GM18858 (cell line): ENCODE measurements at regions not wholly inside any gene's neighbourhood (a gene's known extent, or its start where the extent isn't known, plus 50 kb on each side); places are given as distances from the start of the nearest gene placed in this dataset.

Source experiments
- ATAC-seq: cut with Tn5 transposase; IDR thresholded peaks from one replicate; pipeline ENCODE4 v1.9.1; 2021; ENCODE audit not compliant: unreplicated experiment

- no peak for ATAC-seq
These were observed 56.4 kb upstream of the F13A1 start for GRCh38 chr6:6376845-6377244.

DNA sequence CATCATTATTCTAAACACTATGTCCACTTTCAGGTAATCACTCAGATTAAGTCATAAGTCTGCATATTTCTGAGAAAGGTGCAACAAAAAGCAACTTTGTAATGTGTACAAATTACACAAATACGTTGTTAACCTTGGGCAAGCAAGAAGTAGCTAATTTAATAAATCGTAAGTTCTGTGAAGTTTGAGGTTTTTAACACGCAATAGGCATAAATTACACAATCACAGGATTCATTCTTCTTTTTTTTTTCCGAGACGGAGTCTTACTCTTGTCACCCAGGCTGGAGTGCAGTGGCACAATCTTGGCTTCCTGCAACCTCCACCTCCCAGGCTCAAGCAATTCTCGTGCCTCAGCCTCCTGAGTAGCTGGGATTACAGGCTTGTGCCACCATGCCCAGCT is 57.2 kb upstream of the F13A1 start:
- ATAC-seq = no peak

GRCh38 chr6:6379573-6379972 is 59.1 kb upstream of the F13A1 start:
- no peak for ATAC-seq

- ATAC-seq = no peak
These were observed 64.1 kb upstream of the F13A1 start for GRCh38 chr6:6384520-6384919.

- no peak for ATAC-seq
These were observed 65.5 kb upstream of the F13A1 start for GRCh38 chr6:6386010-6386409.

DNA sequence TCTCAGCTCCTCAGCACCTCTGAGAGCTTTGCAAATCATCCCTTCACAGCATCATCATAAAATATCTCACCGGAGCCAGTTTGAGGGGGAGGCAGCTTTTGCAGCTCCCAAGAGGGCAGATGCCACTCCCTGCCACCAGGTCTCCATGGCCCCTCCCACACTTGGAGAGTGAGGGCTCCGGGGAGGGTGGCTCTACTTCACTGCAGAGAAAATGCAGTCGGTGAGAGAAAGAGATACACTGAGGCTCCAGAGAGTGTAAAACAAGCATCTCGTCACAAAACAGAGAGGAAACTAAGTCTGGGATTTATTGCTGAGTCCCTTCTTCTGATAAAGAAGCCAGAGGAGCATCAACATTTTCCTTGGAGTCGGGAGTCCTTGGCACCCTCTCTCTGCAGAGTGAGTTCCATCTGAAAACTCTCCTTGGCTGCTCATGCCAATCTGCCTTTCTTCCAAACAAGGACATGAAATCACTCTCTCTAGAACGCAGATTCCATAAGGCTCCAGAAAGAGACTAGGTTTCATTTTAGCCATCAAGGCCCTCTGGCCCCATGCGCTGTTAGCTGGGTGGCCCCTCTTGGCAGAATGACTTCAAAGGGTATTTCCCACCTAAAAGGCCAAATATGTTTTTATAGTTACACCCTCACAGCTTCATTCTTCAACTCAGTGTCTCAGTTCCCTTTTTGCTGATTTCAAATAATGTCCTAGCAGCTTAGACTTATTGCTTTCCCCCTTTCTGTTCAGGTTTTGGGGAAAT is 70.6 kb upstream of the F13A1 start:
- peak; percentile 60 for ATAC-seq

DNA sequence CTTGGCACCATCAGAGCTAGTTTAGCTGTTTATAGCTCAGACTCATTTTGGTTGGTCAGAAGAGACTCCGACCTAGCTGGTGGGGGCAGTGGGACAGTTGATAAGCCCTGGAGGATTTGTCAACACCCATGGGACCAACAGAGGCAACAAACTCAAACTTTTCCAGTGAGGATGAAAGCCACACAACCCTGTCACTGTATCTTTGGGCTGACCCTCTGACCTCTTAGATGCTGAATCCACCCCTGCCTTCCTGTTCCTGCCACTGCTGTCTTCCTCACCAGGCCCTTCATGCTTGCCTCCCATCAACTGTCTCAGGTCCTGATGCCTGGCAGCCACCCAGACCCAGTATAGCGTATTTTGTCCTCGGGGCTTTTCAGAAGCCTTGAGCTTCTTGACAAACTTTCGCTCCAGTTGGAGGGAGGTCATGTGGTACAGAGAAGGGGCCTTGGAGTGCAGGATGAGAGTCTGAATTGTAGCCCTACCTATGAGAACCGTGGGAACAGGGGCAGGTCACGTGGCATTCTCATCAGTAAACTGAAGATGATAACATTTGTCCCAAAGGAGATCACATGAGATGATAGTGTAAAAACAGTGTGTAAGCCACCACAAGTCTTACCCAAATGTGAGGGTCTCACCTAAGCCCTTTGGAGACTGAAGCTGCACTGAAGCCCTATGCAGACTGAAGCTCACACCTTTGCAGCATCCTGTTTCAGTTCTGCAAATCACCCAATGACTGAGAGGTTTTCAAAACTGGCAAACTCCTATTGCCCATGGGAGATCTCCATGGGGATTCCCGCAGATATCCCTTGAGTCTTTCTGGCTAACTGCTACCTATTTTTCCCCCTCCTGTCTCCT is 72.0 kb upstream of the F13A1 start:
- ATAC-seq = peak; percentile 45

GRCh38 chr6:6393069-6393529 is 72.6 kb upstream of the F13A1 start:
- peak; percentile 6 for ATAC-seq

- no peak for ATAC-seq
These were observed 75.2 kb upstream of the F13A1 start for GRCh38 chr6:6395581-6396197.

GRCh38 chr6:6397842-6398241 is 77.4 kb upstream of the F13A1 start:
- ATAC-seq = no peak

DNA sequence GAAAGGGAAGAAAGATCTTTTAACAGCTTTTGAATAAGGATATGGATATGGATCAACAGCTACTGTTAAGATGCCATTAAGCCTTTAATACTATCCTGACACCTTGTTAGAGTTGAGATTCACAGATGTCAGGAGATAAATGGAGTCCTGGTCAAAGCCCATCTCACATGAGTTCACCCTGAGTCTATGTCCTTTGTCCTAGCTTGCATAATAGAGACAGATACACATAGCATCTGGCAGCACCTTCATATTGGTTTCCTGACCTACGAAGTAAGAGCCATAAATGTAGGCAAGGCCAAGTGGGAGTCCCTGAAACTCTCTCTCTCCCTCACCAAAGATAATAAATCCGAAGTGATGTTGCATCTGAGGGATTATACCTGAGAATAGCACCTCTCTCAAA is 79.1 kb upstream of the F13A1 start:
- no peak for ATAC-seq

- ATAC-seq = no peak
These were observed 80.9 kb upstream of the F13A1 start for GRCh38 chr6:6401401-6401800.

DNA sequence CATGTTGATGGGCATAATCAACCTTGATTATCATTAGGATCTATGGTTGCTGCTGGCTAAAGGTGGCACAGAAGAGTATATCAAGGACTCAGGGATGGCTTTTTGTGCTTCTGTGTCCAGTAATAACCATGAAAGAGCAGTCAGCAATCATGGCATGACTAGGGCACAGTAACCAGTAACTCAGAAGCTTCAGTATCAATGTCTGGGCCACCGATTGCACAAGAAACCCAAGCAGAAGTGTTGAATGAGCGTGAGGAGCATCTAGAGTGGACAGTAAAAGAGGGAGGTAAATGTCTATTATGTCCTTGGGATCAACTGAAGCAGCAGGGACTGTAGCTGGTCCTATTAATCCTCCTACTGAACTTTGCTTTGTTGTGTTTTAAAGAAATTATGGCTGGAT is 81.5 kb upstream of the F13A1 start:
- ATAC-seq = no peak

DNA sequence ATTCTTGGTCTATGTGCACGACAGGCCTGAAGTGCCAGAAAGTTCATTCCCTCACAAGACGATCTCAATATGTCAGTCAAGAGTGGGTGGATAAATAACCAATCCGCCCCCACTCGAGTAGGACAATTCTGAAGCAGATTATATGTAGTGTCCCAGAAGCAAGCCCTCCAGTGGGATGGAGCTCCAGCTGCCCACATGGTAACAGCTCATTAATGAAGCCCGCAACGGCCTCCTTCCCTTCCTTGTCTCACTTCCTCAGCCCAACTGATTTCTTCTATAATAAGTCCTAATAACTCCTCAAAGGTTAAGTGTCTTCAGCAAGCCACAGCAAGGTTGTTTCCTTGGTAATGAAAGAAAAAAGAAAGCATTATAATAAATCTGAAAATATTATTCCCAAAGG is 82.1 kb upstream of the F13A1 start:
- no peak for ATAC-seq

DNA sequence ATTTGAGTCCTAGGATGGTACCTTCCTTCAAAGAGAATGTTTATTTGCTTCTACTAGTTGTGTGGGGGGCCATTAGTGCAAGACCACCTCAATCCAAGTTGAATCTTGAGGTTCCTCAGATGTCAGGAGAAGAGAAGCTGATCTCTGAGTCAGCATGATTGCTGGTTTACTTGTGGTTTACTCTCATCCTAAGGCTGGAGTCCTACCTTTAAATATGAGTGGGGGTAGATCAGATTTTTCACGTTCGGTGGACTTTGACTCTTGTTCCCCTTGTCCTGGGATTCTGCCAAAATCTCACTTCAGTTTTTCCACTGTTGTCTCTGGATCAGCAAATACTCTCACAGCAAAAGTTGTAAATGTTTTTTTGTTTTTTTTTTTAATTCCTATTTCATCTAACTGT is 84.6 kb upstream of the F13A1 start:
- ATAC-seq = no peak

- ATAC-seq = no peak
These were observed 85.7 kb upstream of the F13A1 start for GRCh38 chr6:6405997-6406714.

GRCh38 chr6:6406715-6407070 is 86.2 kb upstream of the F13A1 start:
- ATAC-seq = no peak

DNA sequence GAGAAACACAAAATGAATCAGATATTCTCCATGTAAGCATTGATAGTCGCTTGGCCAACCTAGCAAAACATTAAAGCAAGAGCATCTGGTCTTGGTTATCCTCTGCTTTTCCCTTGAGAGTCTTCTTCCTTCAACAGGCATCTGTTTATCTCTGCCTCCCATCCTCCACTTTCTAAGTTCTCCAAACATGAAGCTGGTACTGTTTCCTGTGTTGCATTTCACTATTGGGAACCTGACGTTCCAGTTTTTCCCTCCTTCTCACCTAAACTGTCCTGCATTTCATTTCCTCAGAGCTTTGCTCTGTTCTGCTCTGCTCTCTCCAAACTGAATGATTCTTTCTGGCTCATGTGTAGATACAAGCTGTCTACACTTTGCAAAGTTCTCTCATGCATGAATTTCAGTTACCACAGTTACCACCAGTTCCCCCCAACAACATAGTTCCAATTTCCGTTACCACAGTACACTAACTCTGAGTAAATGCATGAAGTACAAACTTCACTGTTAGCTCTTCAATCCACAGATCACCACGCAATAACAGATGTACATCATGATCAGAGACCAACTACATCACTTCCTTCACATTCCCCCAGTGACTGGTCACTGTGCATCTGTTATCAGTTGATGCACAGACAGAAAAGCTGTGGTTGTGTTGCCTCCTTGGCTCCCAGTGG is 86.7 kb upstream of the F13A1 start:
- peak; percentile 96 for ATAC-seq

DNA sequence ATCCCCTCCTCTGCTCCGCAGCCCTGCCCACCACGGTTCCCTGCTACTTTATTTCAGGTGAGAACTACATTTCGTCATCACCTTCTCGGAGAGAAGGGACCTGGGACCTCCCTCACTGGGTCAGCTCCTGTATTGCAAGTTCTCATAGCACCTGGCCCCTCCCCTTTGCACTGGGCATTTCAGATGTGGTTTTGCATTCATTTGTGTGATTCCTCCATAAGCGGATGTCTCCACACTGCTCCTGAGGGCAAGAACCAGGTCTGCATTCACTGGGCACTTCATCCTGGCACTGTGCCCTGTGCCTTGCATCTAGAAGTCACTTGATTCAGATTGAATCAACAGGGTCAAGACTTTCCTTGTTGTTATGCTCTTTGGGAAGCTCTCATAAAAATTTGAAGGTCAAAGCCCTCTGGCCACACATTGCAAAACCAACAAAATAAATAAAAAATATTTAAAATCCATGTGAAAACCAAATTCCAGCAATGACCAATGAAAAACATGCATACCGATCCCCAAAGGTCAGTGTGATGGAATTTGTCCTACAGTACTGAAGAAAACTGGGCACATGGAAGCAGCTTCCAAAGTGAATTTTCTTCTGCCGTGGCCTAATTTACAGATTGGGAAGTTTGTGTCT is 89.1 kb upstream of the F13A1 start:
- no peak for ATAC-seq

- no peak for ATAC-seq
These were observed 90.7 kb upstream of the F13A1 start for GRCh38 chr6:6411115-6411514.
